Gastrocnemius medialis (tissue), 4 donors: ENCODE measurements at regions not wholly inside any gene's neighbourhood (a gene's known extent, or its start where the extent isn't known, plus 50 kb on each side); places are given as distances from the start of the nearest gene placed in this dataset.

Experiments used
- ATAC-seq, 2 donors: fragments of 150-250 bp; one replicate each; pipeline ENCODE4 v1.9.1; 2016
- DNase-seq, 2 donors: peaks; one replicate each; pipeline ENCODE4 v3.0.0-alpha.2; 2019
- H3K27ac ChIP-seq, 4 donors: fragments of 200-600 bp; sonication (generic); 1 replicate in 1 of 4; 2 replicates in 3 of 4; pipeline ENCODE4 v1.5.1; 2016 to 2018; ENCODE audit warnings: mild to moderate bottlenecking in 2 of 4, moderate library complexity in 1 of 4
- H3K27me3 ChIP-seq, 3 donors: fragments of 200-600 bp; sonication (generic) in 2 of 3; 1 replicate in 1 of 3; 2 replicates in 2 of 3; pipeline versions ENCODE4 v1.5.1 to v1.6.0; 2016 to 2019; ENCODE audit warnings: mild to moderate bottlenecking in 1 of 3, moderate library complexity in 1 of 3
- H3K36me3 ChIP-seq, 2 donors: fragments of 200-600 bp; sonication (generic) in 1 of 2; one replicate each; pipeline ENCODE4 v1.5.1; 2017 to 2018
- H3K4me1 ChIP-seq, 2 donors: fragments of 200-600 bp; sonication (generic) in 1 of 2; one replicate each; pipeline ENCODE4 v1.5.1; 2016 to 2017; ENCODE audit warnings: mild to moderate bottlenecking in 2 of 2
- H3K4me3 ChIP-seq, 4 donors: fragments of 200-600 bp; sonication (generic) in 3 of 4; 1 replicate in 1 of 4; 2 replicates in 3 of 4; pipeline ENCODE4 v1.5.1; 2016 to 2019; ENCODE audit warnings: mild to moderate bottlenecking in 2 of 4
- H3K9me3 ChIP-seq, 3 donors: fragments of 200-600 bp; sonication (generic) in 2 of 3; 1 replicate in 1 of 3; 2 replicates in 2 of 3; pipeline ENCODE4 v1.5.1; 2016 to 2019
- CTCF ChIP-seq, 5 experiments: fragments of 450-650 bp in 3 of 5; fragments of 200-600 bp in 2 of 5; sonication (generic) in 2 of 5; IDR thresholded peaks in 4 of 5; conservative IDR thresholded peaks in 1 of 5; 1 replicate in 4 of 5; 2 replicates in 1 of 5; pipeline ENCODE4 v1.5.1; 2016 to 2019; ENCODE audit warnings: antibody characterized with exemption in 5 of 5, mild to moderate bottlenecking in 3 of 5, moderate library complexity in 3 of 5
- POLR2A ChIP-seq, 2 donors: fragments of 450-650 bp; IDR thresholded peaks; one replicate each; pipeline ENCODE4 v1.6.1; 2017; ENCODE audit warnings: antibody characterized with exemption in 2 of 2, mild to moderate bottlenecking in 2 of 2, moderate library complexity in 2 of 2
- in situ Hi-C, 4 donors: fragments of 200-750 bp; cut with MboI; loops; one replicate each; pipeline versions ENCODE4 v1.15.0 to v1.8.0; 2017; ENCODE audit warnings: low sequenced_read_pairs in 4 of 4
- intact Hi-C: fragments of 100-400 bp; cut with DNase I; formaldehyde crosslinking; loops from one replicate; pipeline ENCODE4 v1.15.1; 2023; ENCODE audit warnings: low total_unique reads

GRCh38 chr14:81972601-81973000 lies 438.9 kb upstream of the SEL1L start:
- in situ Hi-C loops (no loop called here), intact Hi-C loops (no loop called here)
- no peak overlapping the region for H3K27ac ChIP-seq
- H3K27me3 ChIP-seq: no peaks in the 10 kb centered on the region
- ATAC-seq: no peak
- no peak overlapping the region for H3K4me3 ChIP-seq
- DNase-seq: no peak
- TF ChIP-seq CTCF (IDR thresholded peaks at IDR 0.05 in 4 of 5, conservative IDR thresholded peaks at IDR 0.05 in 1 of 5) (no peak), POLR2A (IDR thresholded peaks at IDR 0.05) (no peak)
- H3K36me3 ChIP-seq: no peaks in the 10 kb centered on the region
- H3K9me3 ChIP-seq: no peaks in the 10 kb centered on the region
- H3K4me1 ChIP-seq: no peaks in the 10 kb centered on the region

GRCh38 chr14:81974543-81974942 lies 440.9 kb upstream of the SEL1L start:
- ATAC-seq: no peak
- Histone ChIP-seq H3K36me3 (no peaks in the 10 kb centered on the region), H3K4me1 (no peaks in the 10 kb centered on the region), H3K27me3 (no peaks in the 10 kb centered on the region), H3K9me3 (no peaks in the 10 kb centered on the region), H3K4me3 (no peak overlapping the region), H3K27ac (no peak overlapping the region)
- intact Hi-C loops (no loop called here), in situ Hi-C loops (no loop called here)
- no peak for DNase-seq
- TF ChIP-seq CTCF (IDR thresholded peaks at IDR 0.05 in 4 of 5, conservative IDR thresholded peaks at IDR 0.05 in 1 of 5): no peak
- no peak for TF ChIP-seq POLR2A (IDR thresholded peaks at IDR 0.05)

GRCh38 chr14:81980601-81981306 lies 447.1 kb upstream of the SEL1L start:
- no peak overlapping the region for H3K27ac ChIP-seq
- no peak for DNase-seq
- no peaks in the 10 kb centered on the region for H3K9me3 ChIP-seq
- no peaks in the 10 kb centered on the region for H3K27me3 ChIP-seq
- in situ Hi-C loops: no loop called here
- TF ChIP-seq POLR2A (IDR thresholded peaks at IDR 0.05) (no peak), CTCF (IDR thresholded peaks at IDR 0.05 in 4 of 5, conservative IDR thresholded peaks at IDR 0.05 in 1 of 5) (no peak)
- H3K36me3 ChIP-seq: no peaks in the 10 kb centered on the region
- ATAC-seq: no peak
- no peak overlapping the region for H3K4me3 ChIP-seq
- intact Hi-C loops: no loop called here
- no peaks in the 10 kb centered on the region for H3K4me1 ChIP-seq

GRCh38 chr14:81981307-81981675 lies 447.6 kb upstream of the SEL1L start:
- intact Hi-C loops: no loop called here
- TF ChIP-seq CTCF (IDR thresholded peaks at IDR 0.05 in 4 of 5, conservative IDR thresholded peaks at IDR 0.05 in 1 of 5) (no peak), POLR2A (IDR thresholded peaks at IDR 0.05) (no peak)
- in situ Hi-C loops: no loop called here
- Histone ChIP-seq H3K27ac (no peak overlapping the region), H3K27me3 (no peaks in the 10 kb centered on the region), H3K4me1 (no peaks in the 10 kb centered on the region), H3K36me3 (no peaks in the 10 kb centered on the region), H3K9me3 (no peaks in the 10 kb centered on the region), H3K4me3 (no peak overlapping the region)
- DNase-seq (no peak), ATAC-seq (no peak)

- no peaks in the 10 kb centered on the region for H3K36me3 ChIP-seq
- DNase-seq (no peak), ATAC-seq (no peak)
- no peak overlapping the region for H3K4me3 ChIP-seq
- H3K27ac ChIP-seq: no peak overlapping the region
- H3K27me3 ChIP-seq: no peaks in the 10 kb centered on the region
- intact Hi-C loops: no loop called here
- in situ Hi-C loops: no loop called here
- H3K9me3 ChIP-seq: no peaks in the 10 kb centered on the region
- TF ChIP-seq POLR2A (IDR thresholded peaks at IDR 0.05) (no peak), CTCF (IDR thresholded peaks at IDR 0.05 in 4 of 5, conservative IDR thresholded peaks at IDR 0.05 in 1 of 5) (no peak)
- no peaks in the 10 kb centered on the region for H3K4me1 ChIP-seq
Observed at GRCh38 chr14:81982046-81982445, 448.4 kb upstream of the SEL1L start.
